ENCODE measurements at regions not wholly inside any gene's neighbourhood (a gene's known extent, or its start where the extent isn't known, plus 50 kb on each side); places are given as distances from the start of the nearest gene placed in this dataset.
A peak's percentile ranks its signal among the peaks of the same experiment; 100 is the strongest.

- H3K27ac Mint-ChIP-seq: no peak overlapping the region
These were observed 121.1 kb downstream of the PDCD6IP start for GRCh38 chr3:33919312-33920120.

GRCh38 chr3:33920511-33920910 is 122.1 kb downstream of the PDCD6IP start:
- no peaks in the 10 kb centered on the region for H3K9me3 Mint-ChIP-seq
- H3K4me1 Mint-ChIP-seq: no peaks in the 10 kb centered on the region
- H3K27me3 Mint-ChIP-seq: no peaks in the 10 kb centered on the region
- no peak overlapping the region for H3K4me3 Mint-ChIP-seq
- DNase-seq: no peak
- ATAC-seq (replicated peaks): no peak
- no peaks in the 10 kb centered on the region for H3K36me3 Mint-ChIP-seq
- H3K27ac Mint-ChIP-seq: no peak overlapping the region

More at GRCh38 chr3:33919312-33920120, 121.1 kb downstream of the PDCD6IP start:
- DNase-seq (no peak), ATAC-seq (replicated peaks) (no peak)
- Mint-ChIP-seq H3K9me3 (no peaks in the 10 kb centered on the region), H3K4me1 (no peaks in the 10 kb centered on the region), H3K36me3 (no peaks in the 10 kb centered on the region), H3K4me3 (no peak overlapping the region), H3K27me3 (no peaks in the 10 kb centered on the region)

- H3K9me3 Mint-ChIP-seq: no peaks in the 10 kb centered on the region
- H3K4me1 Mint-ChIP-seq: no peaks in the 10 kb centered on the region
- peak overlapping the region; percentile 40 for H3K27ac Mint-ChIP-seq
- no peak overlapping the region for H3K4me3 Mint-ChIP-seq
- no peaks in the 10 kb centered on the region for H3K36me3 Mint-ChIP-seq
- H3K27me3 Mint-ChIP-seq: no peaks in the 10 kb centered on the region
- no peak for ATAC-seq (replicated peaks)
- no peak for DNase-seq
These were observed 123.2 kb downstream of the PDCD6IP start for GRCh38 chr3:33921608-33922007.

- no peaks in the 10 kb centered on the region for H3K36me3 Mint-ChIP-seq
- H3K27ac Mint-ChIP-seq: no peak overlapping the region
- DNase-seq: no peak
- no peaks in the 10 kb centered on the region for H3K27me3 Mint-ChIP-seq
- H3K4me3 Mint-ChIP-seq: no peak overlapping the region
- no peaks in the 10 kb centered on the region for H3K4me1 Mint-ChIP-seq
- no peak for ATAC-seq (replicated peaks)
- no peaks in the 10 kb centered on the region for H3K9me3 Mint-ChIP-seq
These were observed 128.7 kb downstream of the PDCD6IP start for GRCh38 chr3:33926998-33927605.

GRCh38 chr3:33929813-33930212 is 131.4 kb downstream of the PDCD6IP start:
- no peaks in the 10 kb centered on the region for H3K9me3 Mint-ChIP-seq
- H3K36me3 Mint-ChIP-seq: no peaks in the 10 kb centered on the region
- DNase-seq: no peak
- no peak overlapping the region for H3K4me3 Mint-ChIP-seq
- H3K27me3 Mint-ChIP-seq: no peaks in the 10 kb centered on the region
- ATAC-seq (replicated peaks): no peak
- no peaks in the 10 kb centered on the region for H3K4me1 Mint-ChIP-seq
- no peak overlapping the region for H3K27ac Mint-ChIP-seq

- DNase-seq (no peak), ATAC-seq (replicated peaks) (no peak)
- no peaks in the 10 kb centered on the region for H3K4me1 Mint-ChIP-seq
- H3K27me3 Mint-ChIP-seq: no peaks in the 10 kb centered on the region
- H3K36me3 Mint-ChIP-seq: no peaks in the 10 kb centered on the region
- H3K4me3 Mint-ChIP-seq: no peak overlapping the region
- no peak overlapping the region for H3K27ac Mint-ChIP-seq
- H3K9me3 Mint-ChIP-seq: no peaks in the 10 kb centered on the region
These were observed 133.1 kb downstream of the PDCD6IP start for GRCh38 chr3:33931512-33931911.

GRCh38 chr3:33932010-33932764 is 133.8 kb downstream of the PDCD6IP start:
- H3K9me3 Mint-ChIP-seq: no peaks in the 10 kb centered on the region
- H3K4me1 Mint-ChIP-seq: no peaks in the 10 kb centered on the region
- H3K27me3 Mint-ChIP-seq: peaks cover 0 to 4% of the 10 kb centered on the region in 2 donors
- H3K4me3 Mint-ChIP-seq: no peak overlapping the region
- no peaks in the 10 kb centered on the region for H3K36me3 Mint-ChIP-seq
- DNase-seq (no peak), ATAC-seq (replicated peaks) (no peak)
- H3K27ac Mint-ChIP-seq: no peak overlapping the region

- no peak for DNase-seq
- Mint-ChIP-seq H3K36me3 (no peaks in the 10 kb centered on the region), H3K27ac (no peak overlapping the region), H3K4me3 (no peak overlapping the region), H3K9me3 (no peaks in the 10 kb centered on the region), H3K4me1 (no peaks in the 10 kb centered on the region), H3K27me3 (peaks cover 0 to 5% of the 10 kb centered on the region in 2 donors)
- peak in 1 of 2 donors; percentile 18 for ATAC-seq (replicated peaks)
These were observed 137.9 kb downstream of the PDCD6IP start for GRCh38 chr3:33936171-33936920.

- H3K4me1 Mint-ChIP-seq: peaks cover 0 to 2% of the 10 kb centered on the region in 2 donors
- no peaks in the 10 kb centered on the region for H3K9me3 Mint-ChIP-seq
- ATAC-seq (replicated peaks) (no peak), DNase-seq (no peak)
- H3K27me3 Mint-ChIP-seq: peaks cover 0 to 5% of the 10 kb centered on the region in 2 donors
- H3K27ac Mint-ChIP-seq: no peak overlapping the region
- H3K36me3 Mint-ChIP-seq: no peaks in the 10 kb centered on the region
- no peak overlapping the region for H3K4me3 Mint-ChIP-seq
These were observed 138.6 kb downstream of the PDCD6IP start for GRCh38 chr3:33936921-33937525.

GRCh38 chr3:33937628-33938027 is 139.2 kb downstream of the PDCD6IP start:
- H3K4me3 Mint-ChIP-seq: no peak overlapping the region
- peaks cover 0 to 5% of the 10 kb centered on the region in 2 donors for H3K27me3 Mint-ChIP-seq
- H3K36me3 Mint-ChIP-seq: no peaks in the 10 kb centered on the region
- DNase-seq (no peak), ATAC-seq (replicated peaks) (no peak)
- H3K9me3 Mint-ChIP-seq: no peaks in the 10 kb centered on the region
- no peak overlapping the region for H3K27ac Mint-ChIP-seq
- peaks cover 0 to 8% of the 10 kb centered on the region in 2 donors for H3K4me1 Mint-ChIP-seq

- H3K36me3 Mint-ChIP-seq: no peaks in the 10 kb centered on the region
- no peak for DNase-seq
- peaks cover 0 to 8% of the 10 kb centered on the region in 2 donors for H3K4me1 Mint-ChIP-seq
- no peak for ATAC-seq (replicated peaks)
- no peak overlapping the region for H3K4me3 Mint-ChIP-seq
- peaks cover 0 to 5% of the 10 kb centered on the region in 2 donors for H3K27me3 Mint-ChIP-seq
- H3K27ac Mint-ChIP-seq: no peak overlapping the region
- no peaks in the 10 kb centered on the region for H3K9me3 Mint-ChIP-seq
These were observed 141.7 kb downstream of the PDCD6IP start for GRCh38 chr3:33940149-33940548.

- ATAC-seq (replicated peaks): no peak
- H3K9me3 Mint-ChIP-seq: no peaks in the 10 kb centered on the region
- H3K4me1 Mint-ChIP-seq: peaks cover 0 to 8% of the 10 kb centered on the region in 2 donors
- no peak overlapping the region for H3K27ac Mint-ChIP-seq
- H3K4me3 Mint-ChIP-seq: no peak overlapping the region
- no peak for DNase-seq
- no peaks in the 10 kb centered on the region for H3K36me3 Mint-ChIP-seq
- H3K27me3 Mint-ChIP-seq: peaks cover 0 to 5% of the 10 kb centered on the region in 2 donors
These were observed 142.3 kb downstream of the PDCD6IP start for GRCh38 chr3:33940736-33941135.

GRCh38 chr3:33941804-33942203 is 143.4 kb downstream of the PDCD6IP start:
- ATAC-seq (replicated peaks): peak; percentile 80 to 85
- H3K9me3 Mint-ChIP-seq: no peaks in the 10 kb centered on the region
- H3K4me1 Mint-ChIP-seq: peaks cover 0 to 8% of the 10 kb centered on the region in 2 donors
- no peak overlapping the region for H3K4me3 Mint-ChIP-seq
- H3K27ac Mint-ChIP-seq: peak overlapping the region; percentile 28
- peaks cover 0 to 5% of the 10 kb centered on the region in 2 donors for H3K27me3 Mint-ChIP-seq
- no peaks in the 10 kb centered on the region for H3K36me3 Mint-ChIP-seq
- DNase-seq: no peak

Measured in stimulated activated naive B cell treated with anti-CD40 and anti-IgM and Interleukin-4, amounts not matched to agents 10 μg/mL and 1 μg/mL and 100 μg/mL, for 72 hours (primary cell).